ENCODE measurements at regions not wholly inside any gene's neighbourhood (a gene's known extent, or its start where the extent isn't known, plus 50 kb on each side); places are given as distances from the start of the nearest gene placed in this dataset.
A peak's percentile ranks its signal among the peaks of the same experiment; 100 is the strongest.

DNA sequence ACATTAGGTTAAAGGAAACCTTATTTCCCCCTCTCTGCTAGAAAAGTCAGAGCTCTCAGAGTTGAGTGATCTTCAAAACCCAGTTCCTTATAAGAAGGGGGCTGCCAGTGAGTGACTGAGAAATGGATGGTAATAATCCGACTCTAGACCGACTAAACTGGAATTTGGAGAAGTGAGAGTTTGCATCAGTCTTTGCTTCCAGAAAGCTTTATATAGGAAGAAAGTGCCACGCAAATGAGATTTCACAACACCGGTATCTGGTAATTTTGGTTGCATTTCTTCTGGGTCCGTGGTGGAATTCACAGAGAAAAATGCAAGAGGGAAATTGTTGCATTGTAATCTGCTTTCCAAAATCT is 271.4 kb downstream of the MAF start:
- Histone ChIP-seq H3K36me3 (no peaks in the 10 kb centered on the region), H3K27me3 (no peaks in the 10 kb centered on the region), H3K27ac (no peak overlapping the region), H3K4me3 (no peak overlapping the region), H3K9me3 (no peaks in the 10 kb centered on the region), H3K4me1 (peaks cover 0 to 17% (median 10%) of the 10 kb centered on the region in 3 donors)
- TF ChIP-seq, protein P1, sequence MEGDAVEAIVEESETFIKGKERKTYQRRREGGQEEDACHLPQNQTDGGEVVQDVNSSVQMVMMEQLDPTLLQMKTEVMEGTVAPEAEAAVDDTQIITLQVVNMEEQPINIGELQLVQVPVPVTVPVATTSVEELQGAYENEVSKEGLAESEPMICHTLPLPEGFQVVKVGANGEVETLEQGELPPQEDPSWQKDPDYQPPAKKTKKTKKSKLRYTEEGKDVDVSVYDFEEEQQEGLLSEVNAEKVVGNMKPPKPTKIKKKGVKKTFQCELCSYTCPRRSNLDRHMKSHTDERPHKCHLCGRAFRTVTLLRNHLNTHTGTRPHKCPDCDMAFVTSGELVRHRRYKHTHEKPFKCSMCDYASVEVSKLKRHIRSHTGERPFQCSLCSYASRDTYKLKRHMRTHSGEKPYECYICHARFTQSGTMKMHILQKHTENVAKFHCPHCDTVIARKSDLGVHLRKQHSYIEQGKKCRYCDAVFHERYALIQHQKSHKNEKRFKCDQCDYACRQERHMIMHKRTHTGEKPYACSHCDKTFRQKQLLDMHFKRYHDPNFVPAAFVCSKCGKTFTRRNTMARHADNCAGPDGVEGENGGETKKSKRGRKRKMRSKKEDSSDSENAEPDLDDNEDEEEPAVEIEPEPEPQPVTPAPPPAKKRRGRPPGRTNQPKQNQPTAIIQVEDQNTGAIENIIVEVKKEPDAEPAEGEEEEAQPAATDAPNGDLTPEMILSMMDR (IDR thresholded peaks at IDR 0.05), result no peak
- no peak for TF ChIP-seq POLR2A (IDR thresholded peaks at IDR 0.05)
- intact Hi-C loops (cut with DNase I), result no loop called here
- WGBS, 2 donors, result 54 to 82% methylated on average over 5 of the region's 5 CpGs
- no peak for DNase-seq

DNA sequence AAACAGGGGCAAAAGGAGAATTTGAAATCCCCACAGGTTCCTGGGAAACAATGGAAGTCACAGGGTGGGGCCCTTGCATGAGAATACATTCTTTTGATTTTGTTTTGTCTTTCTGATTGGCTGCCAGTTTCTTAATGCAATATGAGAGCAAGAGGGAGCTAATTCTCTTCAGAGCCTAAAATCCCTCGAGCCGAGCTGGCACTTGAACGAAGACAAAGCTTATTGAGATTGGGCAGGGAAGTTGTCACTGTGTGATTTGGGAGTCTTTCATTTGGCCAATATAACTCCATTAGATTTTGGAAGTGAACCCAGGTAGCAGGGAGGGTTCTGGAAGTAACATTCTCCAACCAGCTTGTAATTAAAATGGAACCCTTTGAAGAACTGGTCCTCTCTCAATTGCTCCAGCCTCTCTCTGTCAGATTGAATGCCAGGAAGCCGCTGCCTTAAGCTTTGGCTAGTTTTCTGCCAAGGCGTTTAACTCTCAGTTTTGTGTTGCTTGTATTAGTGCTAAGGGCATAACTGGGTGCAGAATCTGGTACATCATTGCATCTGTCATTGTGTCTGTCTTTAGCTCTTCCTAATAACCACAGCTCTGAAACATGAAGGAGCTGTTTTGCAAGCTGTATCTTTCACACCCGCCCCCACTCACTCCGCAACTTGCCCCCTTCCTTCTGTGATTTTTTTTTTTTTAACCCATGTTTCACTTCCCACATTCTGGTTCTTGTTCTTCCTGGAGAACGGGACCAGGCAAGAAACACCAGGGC is 272.0 kb downstream of the MAF start:
- H3K4me1 ChIP-seq, result peaks cover 0 to 17% (median 10%) of the 10 kb centered on the region in 3 donors
- peak overlapping the region in 3 of 4 donors; percentile 12 to 45 (median 16) for H3K27ac ChIP-seq
- no peaks in the 10 kb centered on the region for H3K36me3 ChIP-seq
- 21 to 23% methylated on average over 7 to 8 of the region's 8 CpGs for WGBS, 2 donors
- no peaks in the 10 kb centered on the region for H3K27me3 ChIP-seq
- no peaks in the 10 kb centered on the region for H3K9me3 ChIP-seq
- H3K4me3 ChIP-seq, result peak overlapping the region in 1 of 4 donors; percentile 2
- TF ChIP-seq, protein P1 (IDR thresholded peaks at IDR 0.05), result no peak
- no peak for TF ChIP-seq POLR2A (IDR thresholded peaks at IDR 0.05)
- intact Hi-C loops (cut with DNase I), result no loop called here
- no peak for DNase-seq

DNA sequence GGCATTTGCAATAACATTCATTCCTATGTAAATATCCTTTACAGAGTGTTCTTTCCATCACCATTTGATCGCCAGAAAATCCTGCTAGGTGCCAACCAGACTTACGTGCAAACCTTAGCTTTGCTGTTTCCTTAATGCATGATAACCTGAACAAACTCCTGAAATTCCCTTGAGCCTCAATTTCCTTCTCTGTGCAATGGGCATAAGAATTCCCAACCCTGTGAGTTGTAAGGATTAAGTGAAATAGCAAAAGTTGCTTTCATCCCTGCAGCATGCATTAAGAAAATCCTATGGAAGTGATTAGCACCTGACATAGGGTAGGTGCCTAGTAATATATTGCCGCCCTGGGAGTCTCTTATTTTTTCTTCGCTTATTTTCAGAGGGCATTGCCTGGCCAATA is 272.7 kb downstream of the MAF start:
- no peak for DNase-seq
- 77 to 90% methylated on average over 4 of the region's 4 CpGs for WGBS, 2 donors

DNA sequence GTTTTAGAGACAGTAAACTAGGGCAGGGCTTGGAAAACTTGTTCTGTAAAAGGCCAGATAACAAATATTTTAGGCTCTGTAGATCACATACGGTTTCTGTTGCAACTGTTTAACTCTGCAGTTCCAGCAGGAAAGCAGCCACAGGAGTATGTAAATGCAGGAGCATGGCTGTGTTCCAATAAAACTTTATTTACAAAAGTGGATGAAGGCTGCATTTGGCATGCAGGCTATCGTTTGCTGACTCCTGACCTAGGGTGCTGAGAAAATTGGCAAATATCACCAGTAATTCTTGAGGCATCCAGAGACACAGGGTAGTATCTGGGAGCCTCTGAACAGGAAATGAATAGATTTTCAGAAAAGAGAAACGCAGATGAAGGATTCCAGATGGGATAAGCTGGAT is 274.0 kb downstream of the MAF start:
- peaks cover 0 to 17% (median 10%) of the 10 kb centered on the region in 3 donors for H3K4me1 ChIP-seq
- no peak for DNase-seq
- intact Hi-C loops (cut with DNase I), result no loop called here
- no peak overlapping the region for H3K4me3 ChIP-seq
- no peaks in the 10 kb centered on the region for H3K27me3 ChIP-seq
- no peak overlapping the region for H3K27ac ChIP-seq
- TF ChIP-seq, protein P1 (IDR thresholded peaks at IDR 0.05), result no peak
- no peak for TF ChIP-seq POLR2A (IDR thresholded peaks at IDR 0.05)
- no peaks in the 10 kb centered on the region for H3K9me3 ChIP-seq
- no peaks in the 10 kb centered on the region for H3K36me3 ChIP-seq
- 55 to 76% methylated on average over 3 of the region's 3 CpGs for WGBS, 2 donors

More for the DNA sequence above, 272.7 kb downstream of the MAF start:
- intact Hi-C loops (cut with DNase I), result no loop called here
- Histone ChIP-seq H3K27ac (no peak overlapping the region), H3K4me3 (no peak overlapping the region), H3K9me3 (no peaks in the 10 kb centered on the region), H3K4me1 (peaks cover 0 to 17% (median 10%) of the 10 kb centered on the region in 3 donors), H3K27me3 (no peaks in the 10 kb centered on the region), H3K36me3 (no peaks in the 10 kb centered on the region)
- TF ChIP-seq, protein P1 (IDR thresholded peaks at IDR 0.05), result no peak
- TF ChIP-seq POLR2A (IDR thresholded peaks at IDR 0.05), result no peak

DNA sequence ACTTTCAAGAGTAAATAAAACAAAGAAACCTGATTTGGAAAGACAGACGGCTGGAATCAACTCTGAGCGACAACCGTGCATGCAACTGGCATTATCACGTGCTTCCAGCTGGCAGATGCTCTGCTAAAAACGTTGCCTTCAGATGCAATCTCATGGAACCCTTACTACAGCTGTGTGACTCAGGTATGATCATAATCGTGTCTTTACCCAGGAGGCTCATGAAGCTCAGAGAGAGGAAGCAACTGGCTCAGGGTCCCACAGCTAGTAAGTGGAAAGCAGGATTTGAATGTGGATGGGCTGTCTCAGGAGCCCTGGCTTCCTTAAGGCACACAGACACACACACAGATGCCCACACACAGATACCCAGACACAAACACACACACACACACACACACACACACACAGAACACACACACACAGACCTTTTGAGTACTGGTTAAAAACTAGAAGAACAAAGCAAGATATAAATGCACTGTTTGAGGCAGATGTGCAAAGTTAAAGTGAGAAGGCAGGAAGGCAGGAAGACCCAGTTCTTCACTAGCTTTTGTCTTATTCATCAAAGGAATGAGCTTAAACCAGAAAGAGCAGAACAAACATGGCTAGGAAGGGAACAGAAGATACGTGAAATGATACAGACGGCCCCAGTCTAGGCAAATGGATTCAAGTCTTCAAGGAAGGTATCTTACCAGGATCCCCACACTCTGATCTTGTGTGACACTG is 275.2 kb downstream of the MAF start:
- TF ChIP-seq, protein P1 (IDR thresholded peaks at IDR 0.05), result no peak
- TF ChIP-seq POLR2A (IDR thresholded peaks at IDR 0.05), result no peak
- intact Hi-C loops (cut with DNase I), result no loop called here
- peaks cover 0 to 17% (median 10%) of the 10 kb centered on the region in 3 donors for H3K4me1 ChIP-seq
- 58 to 68% methylated on average over 7 to 8 of the region's 8 CpGs for WGBS, 2 donors
- peaks cover 0 to 7% (median 0%) of the 10 kb centered on the region in 4 donors for H3K27me3 ChIP-seq
- H3K36me3 ChIP-seq, result no peaks in the 10 kb centered on the region
- no peak overlapping the region for H3K4me3 ChIP-seq
- no peaks in the 10 kb centered on the region for H3K9me3 ChIP-seq
- H3K27ac ChIP-seq, result no peak overlapping the region
- no peak for DNase-seq

Measured in esophagus squamous epithelium (tissue), 5 donors.